ENCODE measurements at regions not wholly inside any gene's neighbourhood (a gene's known extent, or its start where the extent isn't known, plus 50 kb on each side); places are given as distances from the start of the nearest gene placed in this dataset.

- Mint-ChIP-seq H3K36me3 (ENCODE audit: low read depth) (no peaks in the 10 kb centered on the region), H3K9me3 (ENCODE audit: low read depth) (peaks cover 5% of the 10 kb centered on the region), H3K4me3 (ENCODE audit: unreplicated experiment) (no peak overlapping the region), H3K27me3 (ENCODE audit: low read depth) (peaks cover 2% of the 10 kb centered on the region), H3K4me1 (ENCODE audit: low read depth) (peaks cover 23% of the 10 kb centered on the region), H3K27ac (ENCODE audit: unreplicated experiment) (no peak overlapping the region)
- DNase-seq (ENCODE audit: low spot score): no peak
- no peak for TF ChIP-seq CTCF (IDR thresholded peaks at IDR 0.05)
These were observed 143.3 kb downstream of the ETS2 start for GRCh38 chr21:38949070-38949380.

GRCh38 chr21:38948377-38949069, 142.8 kb downstream of the ETS2 start:
- H3K9me3 Mint-ChIP-seq (ENCODE audit: low read depth): peaks cover 5% of the 10 kb centered on the region
- no peaks in the 10 kb centered on the region for H3K27me3 Mint-ChIP-seq (ENCODE audit: low read depth)
- no peak for DNase-seq (ENCODE audit: low spot score)
- peaks cover 23% of the 10 kb centered on the region for H3K4me1 Mint-ChIP-seq (ENCODE audit: low read depth)
- no peak for TF ChIP-seq CTCF (IDR thresholded peaks at IDR 0.05)
- no peak overlapping the region for H3K4me3 Mint-ChIP-seq (ENCODE audit: unreplicated experiment)
- no peaks in the 10 kb centered on the region for H3K36me3 Mint-ChIP-seq (ENCODE audit: low read depth)
- no peak overlapping the region for H3K27ac Mint-ChIP-seq (ENCODE audit: unreplicated experiment)

GRCh38 chr21:38945545-38946245, 140.0 kb downstream of the ETS2 start:
- DNase-seq (ENCODE audit: low spot score): no peak
- H3K9me3 Mint-ChIP-seq (ENCODE audit: low read depth): peaks cover 5% of the 10 kb centered on the region
- H3K36me3 Mint-ChIP-seq (ENCODE audit: low read depth): peaks cover 2% of the 10 kb centered on the region
- TF ChIP-seq CTCF (IDR thresholded peaks at IDR 0.05): no peak
- peaks cover 5% of the 10 kb centered on the region for H3K27me3 Mint-ChIP-seq (ENCODE audit: low read depth)
- no peak overlapping the region for H3K27ac Mint-ChIP-seq (ENCODE audit: unreplicated experiment)
- peaks cover 20% of the 10 kb centered on the region for H3K4me1 Mint-ChIP-seq (ENCODE audit: low read depth)
- no peak overlapping the region for H3K4me3 Mint-ChIP-seq (ENCODE audit: unreplicated experiment)

- TF ChIP-seq CTCF (IDR thresholded peaks at IDR 0.05): peak; percentile 37
- H3K27me3 Mint-ChIP-seq (ENCODE audit: low read depth): peaks cover 5% of the 10 kb centered on the region
- peaks cover 12% of the 10 kb centered on the region for H3K4me1 Mint-ChIP-seq (ENCODE audit: low read depth)
- no peak for DNase-seq (ENCODE audit: low spot score)
- no peak overlapping the region for H3K4me3 Mint-ChIP-seq (ENCODE audit: unreplicated experiment)
- no peaks in the 10 kb centered on the region for H3K9me3 Mint-ChIP-seq (ENCODE audit: low read depth)
- H3K36me3 Mint-ChIP-seq (ENCODE audit: low read depth): peaks cover 2% of the 10 kb centered on the region
- H3K27ac Mint-ChIP-seq (ENCODE audit: unreplicated experiment): no peak overlapping the region
These were observed 139.2 kb downstream of the ETS2 start for GRCh38 chr21:38944903-38945302.

- Mint-ChIP-seq H3K4me1 (ENCODE audit: low read depth) (peaks cover 12% of the 10 kb centered on the region), H3K27ac (ENCODE audit: unreplicated experiment) (no peak overlapping the region), H3K27me3 (ENCODE audit: low read depth) (peaks cover 5% of the 10 kb centered on the region), H3K4me3 (ENCODE audit: unreplicated experiment) (no peak overlapping the region), H3K36me3 (ENCODE audit: low read depth) (peaks cover 2% of the 10 kb centered on the region), H3K9me3 (ENCODE audit: low read depth) (no peaks in the 10 kb centered on the region)
- no peak for DNase-seq (ENCODE audit: low spot score)
- TF ChIP-seq CTCF (IDR thresholded peaks at IDR 0.05): no peak
These were observed 138.7 kb downstream of the ETS2 start for GRCh38 chr21:38944402-38944801.
